NCI-H82 treated with DMSO at 0.1 percent for 48 hours (cell line): ENCODE measurements at regions not wholly inside any gene's neighbourhood (a gene's known extent, or its start where the extent isn't known, plus 50 kb on each side); places are given as distances from the start of the nearest gene placed in this dataset.

Experiments
- DNase-seq: peaks from one replicate; lab custom pipeline; 2025; ENCODE audit not compliant: unreplicated experiment; lab: John Stamatoyannopoulos, UW

GRCh38 chr13:39100996-39101738 is 62.9 kb downstream of the NHLRC3 start:
- DNase-seq, result peak; percentile 97

DNA sequence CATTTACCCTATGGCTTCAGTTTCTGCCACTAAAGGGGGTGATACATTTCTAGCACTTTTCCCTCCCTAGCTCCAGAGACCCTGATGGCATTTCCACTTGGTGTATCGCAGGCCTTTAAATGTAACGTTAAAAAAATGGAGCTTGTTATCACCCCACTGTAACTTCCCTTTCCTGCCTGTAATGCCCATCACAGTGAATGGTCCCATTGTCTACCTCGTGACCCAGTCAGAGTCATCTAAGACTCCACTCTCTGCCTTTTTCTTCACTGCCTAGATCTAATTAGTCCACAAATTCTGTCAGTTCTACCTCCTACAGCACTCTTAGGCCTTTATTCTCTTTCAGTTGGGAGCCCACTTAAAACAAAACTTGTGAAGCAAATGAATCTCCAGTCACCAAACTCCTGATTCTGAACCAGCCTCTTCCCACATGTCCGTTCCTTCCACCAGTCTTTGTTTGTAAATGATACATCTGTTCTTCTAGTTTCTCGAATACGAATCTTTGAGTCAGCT is 64.8 kb downstream of the NHLRC3 start:
- DNase-seq, result no peak

DNA sequence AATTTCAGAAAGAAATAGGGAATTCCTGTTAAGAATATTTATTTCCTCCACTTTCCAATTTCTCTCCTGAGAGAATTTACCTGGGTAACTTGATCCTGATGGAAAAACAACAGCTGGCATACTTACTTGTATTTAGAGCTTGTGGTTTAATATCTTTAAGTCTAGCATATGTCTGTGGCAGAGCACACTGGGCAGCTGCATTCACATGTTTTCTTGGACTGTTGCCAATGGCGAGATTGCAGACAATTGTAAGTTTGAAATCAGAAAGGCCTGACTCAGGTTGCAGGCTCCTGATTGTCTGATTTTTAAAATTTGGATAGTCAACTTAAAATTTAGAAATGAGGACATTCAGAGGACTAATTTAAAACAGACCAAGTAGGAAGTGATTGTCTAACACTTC is 66.9 kb downstream of the NHLRC3 start:
- peak; percentile 98 for DNase-seq

GRCh38 chr13:39106216-39107005 is 68.2 kb downstream of the NHLRC3 start:
- peak; percentile 58 for DNase-seq

- peak; percentile 97 for DNase-seq
These were observed 69.3 kb downstream of the NHLRC3 start for GRCh38 chr13:39107561-39107960.

GRCh38 chr13:39108783-39109182 is 70.5 kb downstream of the NHLRC3 start:
- DNase-seq, result peak; percentile 31

GRCh38 chr13:39110518-39111097 is 72.4 kb downstream of the NHLRC3 start:
- peak; percentile 43 for DNase-seq

- peak; percentile 82 for DNase-seq
These were observed 72.9 kb downstream of the NHLRC3 start for GRCh38 chr13:39111145-39111544.

- peak; percentile 97 for DNase-seq
These were observed 81.2 kb downstream of the NHLRC3 start for GRCh38 chr13:39119422-39119821.

GRCh38 chr13:39123578-39123977 is 85.3 kb downstream of the NHLRC3 start:
- no peak for DNase-seq

DNA sequence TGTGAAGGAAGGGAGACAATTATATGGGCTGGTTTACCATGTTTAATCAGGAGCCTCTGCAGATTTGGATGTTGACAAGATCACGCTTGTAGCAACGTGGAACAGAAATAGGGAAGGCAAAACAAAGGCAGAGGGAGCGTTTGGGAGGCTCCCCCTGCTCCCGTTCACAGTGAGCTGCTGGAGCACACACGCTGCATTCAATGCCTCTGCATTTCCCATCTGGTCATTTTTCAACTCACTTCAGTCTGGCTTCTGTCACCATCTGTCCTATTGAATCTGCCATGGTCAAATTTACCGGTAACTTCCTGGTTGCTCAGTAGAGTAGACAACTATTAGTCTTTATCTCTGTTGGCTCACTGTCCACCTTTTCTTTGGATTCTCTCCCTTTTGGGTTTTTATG is 91.0 kb downstream of the NHLRC3 start:
- peak; percentile 78 for DNase-seq

DNA sequence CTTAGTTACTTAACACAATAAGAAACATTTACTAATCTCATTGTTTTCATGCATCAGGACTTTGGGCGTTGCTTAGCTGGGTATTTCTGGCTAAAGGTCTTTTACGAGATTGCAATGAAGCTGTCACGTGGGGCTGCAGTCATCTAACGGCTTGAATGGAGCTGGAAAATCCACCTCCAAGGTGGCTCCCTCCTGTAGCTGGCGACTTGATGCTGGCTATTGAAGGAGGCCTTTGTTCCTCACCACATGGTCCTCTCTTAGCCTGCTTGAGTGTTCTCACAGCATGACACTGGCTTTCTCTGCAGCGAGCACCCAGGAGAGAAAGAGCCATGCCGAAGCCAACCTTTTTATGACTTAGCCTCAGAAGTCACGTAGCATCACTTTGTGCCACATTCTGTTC is 92.0 kb downstream of the NHLRC3 start:
- DNase-seq, result no peak

- no peak for DNase-seq
These were observed 94.3 kb downstream of the NHLRC3 start for GRCh38 chr13:39132286-39133230.

DNA sequence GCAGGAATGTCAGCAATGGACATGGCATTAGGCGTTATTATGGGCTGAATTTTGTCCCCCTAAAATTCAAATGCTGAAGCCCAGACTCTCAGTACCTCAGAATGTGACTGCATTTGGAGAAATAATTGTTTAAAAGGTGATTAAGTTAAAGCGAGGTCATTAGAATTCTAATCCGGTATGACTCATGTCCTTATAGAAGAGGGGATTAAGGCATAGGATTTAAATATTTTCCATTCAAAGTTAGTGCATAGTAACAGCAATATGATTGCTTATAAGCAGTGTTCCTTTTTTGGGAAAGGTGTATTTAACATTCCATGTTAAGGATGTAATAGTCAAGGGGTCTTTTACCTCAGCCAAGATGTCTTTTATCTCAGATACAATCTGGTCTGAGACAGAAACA is 95.5 kb downstream of the NHLRC3 start:
- DNase-seq, result peak; percentile 74

- no peak for DNase-seq
These were observed 96.3 kb downstream of the NHLRC3 start for GRCh38 chr13:39134574-39134973.

- no peak for DNase-seq
These were observed 106.1 kb downstream of the NHLRC3 start for GRCh38 chr13:39144391-39144790.

DNA sequence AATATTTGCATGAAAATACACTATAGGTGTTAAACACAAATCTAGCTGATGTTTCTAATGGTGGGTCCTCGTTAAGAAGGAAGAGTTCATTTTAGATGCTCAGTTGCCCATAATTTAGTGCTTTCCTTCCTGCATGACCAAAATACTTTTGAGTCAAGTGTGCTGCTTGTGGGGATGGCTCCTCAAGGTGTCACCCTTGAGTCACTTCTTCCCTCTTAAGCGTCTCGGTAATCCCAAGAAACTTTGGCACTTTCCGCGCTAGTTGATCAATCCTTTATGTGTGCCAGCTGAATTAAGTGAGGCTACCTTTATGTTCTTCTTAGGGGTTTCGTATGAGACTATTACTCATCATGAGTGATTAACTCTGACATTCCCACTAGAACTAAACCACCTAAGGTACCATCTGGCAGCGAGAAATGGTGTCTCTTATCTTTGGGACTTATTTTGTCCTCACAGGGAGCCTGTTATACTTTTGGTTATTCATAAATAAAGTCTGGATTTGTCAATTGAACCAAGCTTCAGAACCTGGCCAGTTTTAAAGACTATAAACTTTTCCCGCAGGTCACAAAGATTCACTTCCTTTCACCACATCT is 106.8 kb downstream of the NHLRC3 start:
- no peak for DNase-seq

GRCh38 chr13:39148513-39148961 is 110.3 kb downstream of the NHLRC3 start:
- no peak for DNase-seq

- DNase-seq, result no peak
These were observed 111.6 kb downstream of the NHLRC3 start for GRCh38 chr13:39149896-39150295.

DNA sequence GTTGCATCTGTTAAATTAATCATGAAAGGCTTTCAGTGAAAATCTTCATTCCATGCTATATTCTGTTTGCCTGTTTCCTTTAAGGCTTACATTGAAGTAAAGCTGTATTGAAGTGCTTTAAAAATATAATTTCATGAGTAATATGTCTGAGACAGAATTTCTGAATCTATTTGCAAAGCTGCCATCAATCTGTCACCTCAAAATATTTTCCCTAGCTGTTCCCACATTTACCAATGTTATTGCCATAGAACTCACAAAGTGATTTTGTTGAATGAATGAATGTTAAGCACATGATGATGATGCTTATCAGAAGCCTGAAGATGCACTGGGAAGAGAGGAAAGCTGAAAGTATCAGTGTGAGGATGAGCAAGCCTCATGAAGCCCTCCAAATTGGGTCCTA is 115.8 kb downstream of the NHLRC3 start:
- no peak for DNase-seq
